ENCODE measurements at regions not wholly inside any gene's neighbourhood (a gene's known extent, or its start where the extent isn't known, plus 50 kb on each side); places are given as distances from the start of the nearest gene placed in this dataset.

- no peak for DNase-seq
These were observed 101.1 kb downstream of the B3GNT2 start for GRCh38 chr2:62296832-62297623.

DNA sequence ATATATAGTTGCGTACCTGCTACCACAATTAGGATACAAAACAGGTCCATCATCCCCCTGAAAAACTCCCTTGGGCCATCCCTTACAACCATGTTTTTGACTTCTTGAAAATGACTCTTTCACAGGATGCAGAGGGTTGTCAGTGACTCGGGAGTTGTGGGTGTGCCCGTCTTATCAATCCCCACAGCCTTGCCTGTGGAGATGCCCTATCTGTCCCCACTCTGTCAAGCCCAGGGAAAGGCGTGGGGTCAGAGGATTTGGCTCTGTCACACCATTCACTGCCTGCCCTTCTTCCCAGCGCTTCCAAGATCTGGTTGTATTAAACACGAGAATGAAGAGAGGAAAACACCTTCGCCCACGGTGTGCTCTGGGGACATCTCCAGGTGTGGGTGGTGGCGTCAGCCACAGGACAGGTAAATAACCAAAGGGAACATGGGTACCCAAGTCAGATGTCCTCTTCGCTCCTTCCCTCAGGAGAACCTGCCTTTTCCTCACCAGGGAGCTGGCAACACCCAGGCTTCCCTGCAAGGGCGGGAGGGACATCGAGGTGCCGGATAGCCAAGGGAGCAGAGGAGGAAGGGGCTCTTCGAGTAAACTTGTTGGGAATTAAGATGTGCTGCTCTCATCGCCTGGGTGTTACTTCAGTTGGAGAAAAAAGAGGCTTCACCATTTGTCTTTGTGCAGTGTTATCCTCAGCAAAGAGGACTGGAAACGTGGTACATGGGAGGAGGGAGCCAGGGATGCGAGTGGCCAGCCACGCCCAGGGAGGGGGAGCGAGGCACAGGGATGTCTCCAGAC is 100.3 kb downstream of the B3GNT2 start:
- no peak for DNase-seq

- no peak for DNase-seq
These were observed 97.8 kb downstream of the B3GNT2 start for GRCh38 chr2:62293490-62294271.

- DNase-seq = no peak
These were observed 97.2 kb downstream of the B3GNT2 start for GRCh38 chr2:62293151-62293489.

GRCh38 chr2:62292190-62292589 is 96.3 kb downstream of the B3GNT2 start:
- DNase-seq = no peak

- DNase-seq = no peak
These were observed 95.7 kb downstream of the B3GNT2 start for GRCh38 chr2:62291517-62292137.

DNA sequence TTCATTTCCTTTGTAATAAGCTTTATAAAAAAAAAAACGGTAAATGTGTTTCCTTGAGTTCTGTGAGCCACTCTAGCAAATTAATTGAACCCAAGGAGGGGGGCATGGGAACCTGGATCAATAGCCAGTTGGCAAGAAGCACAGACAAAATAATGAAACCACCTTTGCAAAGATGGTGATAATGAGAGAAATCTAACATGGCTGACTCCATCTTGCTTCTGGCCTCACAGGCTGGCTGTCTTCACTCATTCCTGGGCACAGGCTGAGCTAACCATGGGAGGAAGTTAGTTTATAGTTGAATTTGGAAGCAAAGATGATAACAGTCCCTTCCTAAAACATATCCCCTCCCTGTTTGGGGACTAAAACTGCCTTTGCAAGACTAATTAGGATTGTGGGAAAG is 95.1 kb downstream of the B3GNT2 start:
- DNase-seq = no peak

DNA sequence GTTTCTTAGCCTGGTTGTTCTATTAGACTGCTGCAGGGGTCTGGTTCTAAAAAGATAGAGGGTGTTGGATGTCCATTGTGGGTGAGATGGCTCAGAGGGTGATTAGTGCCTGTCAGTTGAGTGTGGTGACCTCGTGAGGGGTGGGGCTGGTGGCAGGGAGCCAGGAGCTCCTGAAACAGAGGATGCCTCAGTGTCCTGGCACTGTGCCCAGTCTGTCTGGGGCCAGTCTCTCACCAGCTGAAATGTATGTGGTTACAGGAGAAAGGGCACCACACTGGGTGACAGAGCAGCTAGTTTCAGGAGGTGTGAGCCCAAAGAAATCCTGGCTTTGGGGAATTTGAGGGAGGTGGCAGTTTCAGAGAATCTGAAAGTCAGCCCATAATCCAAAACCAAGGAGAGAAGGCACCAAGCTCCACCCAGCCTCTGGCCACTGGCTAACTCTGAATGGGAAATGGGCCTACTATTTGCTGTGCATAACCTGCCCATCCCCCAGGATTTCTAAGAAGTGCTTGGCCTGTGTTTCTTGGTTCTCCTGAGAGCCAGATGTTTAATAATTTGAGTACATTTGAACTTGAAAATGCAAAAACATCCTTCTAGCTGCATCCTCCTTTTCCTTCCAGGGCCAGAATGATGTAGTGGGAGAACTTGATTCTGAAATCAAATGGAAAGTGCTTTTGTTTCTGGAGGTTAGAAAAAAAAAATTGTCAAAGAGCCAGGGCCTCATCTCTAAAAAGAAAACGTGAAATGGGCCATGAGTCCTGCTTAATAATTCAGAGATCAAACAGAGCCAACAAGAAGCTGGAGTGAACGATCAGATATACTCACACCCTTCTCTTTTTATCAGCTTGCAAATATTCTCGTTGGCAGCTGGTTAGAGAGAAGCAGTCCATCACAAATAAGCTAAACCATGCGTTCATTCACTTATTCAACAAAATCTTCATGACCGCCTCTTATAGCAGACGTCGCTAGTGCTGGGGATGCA is 92.3 kb downstream of the B3GNT2 start:
- DNase-seq = peak; percentile 64

DNA sequence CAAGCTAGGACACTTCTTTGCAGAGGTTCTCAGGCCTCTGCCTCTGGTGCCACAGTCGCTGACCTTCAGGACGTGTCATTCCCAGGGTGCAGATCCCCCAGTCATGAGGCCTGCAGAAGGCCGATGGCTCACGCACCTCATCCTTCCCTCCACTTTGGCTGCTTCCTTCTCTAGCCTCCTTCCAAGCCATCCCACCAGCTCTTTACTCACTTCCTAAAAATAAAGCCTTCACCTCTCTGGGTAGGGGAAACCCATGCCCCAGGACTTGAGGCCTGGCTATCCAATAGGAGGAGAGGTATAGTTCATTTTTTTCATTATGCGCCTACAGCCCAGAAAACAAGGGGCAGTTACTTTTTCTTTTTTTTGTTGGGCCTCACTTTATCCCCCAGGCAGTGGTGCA is 91.4 kb downstream of the B3GNT2 start:
- no peak for DNase-seq

GRCh38 chr2:62286089-62286785 is 90.3 kb downstream of the B3GNT2 start:
- DNase-seq = no peak

- DNase-seq = no peak
These were observed 89.1 kb downstream of the B3GNT2 start for GRCh38 chr2:62284980-62285379.

- DNase-seq = no peak
These were observed 88.6 kb downstream of the B3GNT2 start for GRCh38 chr2:62284471-62284870.

DNA sequence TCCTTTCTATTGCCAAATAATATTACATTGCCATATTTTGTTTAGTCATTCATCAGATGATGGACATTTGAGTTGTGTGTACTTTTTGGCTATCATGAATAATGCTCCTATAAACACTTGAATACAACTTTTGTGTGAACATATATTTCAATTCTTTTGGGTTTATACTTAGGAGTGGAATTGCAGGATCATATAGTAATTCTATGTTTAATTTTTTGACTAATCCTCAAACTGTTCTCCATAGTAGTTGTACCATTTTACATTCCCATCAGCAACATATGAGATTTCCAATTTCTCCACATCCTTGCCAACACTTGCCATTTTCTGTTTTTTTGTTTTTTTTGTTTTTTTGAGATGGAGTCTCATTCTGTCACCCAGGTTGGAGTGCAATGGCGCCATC is 87.2 kb downstream of the B3GNT2 start:
- DNase-seq = no peak

GRCh38 chr2:62281663-62282062 is 85.7 kb downstream of the B3GNT2 start:
- no peak for DNase-seq

DNA sequence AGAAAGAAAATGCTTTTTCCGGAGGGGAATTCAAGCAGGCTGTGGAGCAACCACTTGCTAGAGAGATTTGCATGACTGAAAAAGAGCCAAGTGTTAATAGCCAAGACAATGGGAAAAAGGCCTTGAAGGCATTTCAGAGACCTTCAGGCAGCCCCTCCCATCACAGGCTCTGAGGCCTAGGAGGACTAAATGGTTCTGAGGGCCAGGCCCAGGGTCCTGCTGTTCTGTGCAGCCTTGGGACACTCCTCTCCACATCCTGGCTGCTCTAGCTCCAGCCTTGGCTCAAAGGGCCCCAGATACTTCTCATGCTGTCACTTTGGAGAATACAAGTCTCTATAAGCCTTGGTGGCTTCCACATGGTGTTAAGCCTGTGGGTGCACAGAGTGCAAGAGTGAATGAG is 81.8 kb downstream of the B3GNT2 start:
- no peak for DNase-seq
